ENCODE measurements at regions not wholly inside any gene's neighbourhood (a gene's known extent, or its start where the extent isn't known, plus 50 kb on each side); places are given as distances from the start of the nearest gene placed in this dataset.

- no peaks in the 10 kb centered on the region for H3K9me3 ChIP-seq (ENCODE audit: control insufficient read depth in 1 of 2, insufficient read depth in 1 of 2, low read length in 2 of 2)
- H3K4me3 Mint-ChIP-seq: no peak overlapping the region
- no peaks in the 10 kb centered on the region for H3K9me3 Mint-ChIP-seq
- DNase-seq (no peak), ATAC-seq (ENCODE audit: poor library complexity) (no peak)
- H3K36me3 Mint-ChIP-seq (ENCODE audit: low read depth): no peaks in the 10 kb centered on the region
- H3K4me3 ChIP-seq (ENCODE audit: low read length): no peak overlapping the region
- no peak overlapping the region for H3K27ac Mint-ChIP-seq
- TF ChIP-seq CTCF (IDR thresholded peaks at IDR 0.05): no peak
- no peaks in the 10 kb centered on the region for H3K4me1 ChIP-seq (ENCODE audit: insufficient read depth, low read length)
- H3K27ac ChIP-seq (ENCODE audit: low read depth in 1 of 2, low read length in 2 of 2): no peak overlapping the region
- CTCF ChIA-PET: no interaction called here
- H3K27me3 ChIP-seq (ENCODE audit: control insufficient read depth in 1 of 2, insufficient read depth in 2 of 2, low read length in 2 of 2): peaks cover 11 to 28% of the 10 kb centered on the region in 2 experiments
- H3K27me3 Mint-ChIP-seq: peaks cover 64% of the 10 kb centered on the region
- no peaks in the 10 kb centered on the region for H3K4me1 Mint-ChIP-seq (ENCODE audit: low read depth)
- no peaks in the 10 kb centered on the region for H3K36me3 ChIP-seq (ENCODE audit: insufficient read depth, low read length)
- intact Hi-C loops (cut with DNase I, micrococcal nuclease): no loop called here
- POLR2A ChIA-PET: no interaction called here
Observed at GRCh38 chr15:79167776-79168175, 77.2 kb upstream of the RASGRF1 start.

- CTCF ChIA-PET: no interaction called here
Observed at GRCh38 chr15:79166311-79166955, 75.9 kb upstream of the RASGRF1 start.

GRCh38 chr15:79164465-79164864 is 73.9 kb upstream of the RASGRF1 start:
- H3K9me3 ChIP-seq (ENCODE audit: control insufficient read depth in 1 of 2, insufficient read depth in 1 of 2, low read length in 2 of 2): no peaks in the 10 kb centered on the region

More at GRCh38 chr15:79166311-79166955, 75.9 kb upstream of the RASGRF1 start:
- H3K36me3 Mint-ChIP-seq (ENCODE audit: low read depth): no peaks in the 10 kb centered on the region
- H3K27ac Mint-ChIP-seq: no peak overlapping the region
- Histone ChIP-seq H3K4me1 (ENCODE audit: insufficient read depth, low read length) (no peaks in the 10 kb centered on the region), H3K27me3 (ENCODE audit: control insufficient read depth in 1 of 2, insufficient read depth in 2 of 2, low read length in 2 of 2) (peaks cover 11 to 16% of the 10 kb centered on the region in 2 experiments), H3K36me3 (ENCODE audit: insufficient read depth, low read length) (no peaks in the 10 kb centered on the region), H3K9me3 (ENCODE audit: control insufficient read depth in 1 of 2, insufficient read depth in 1 of 2, low read length in 2 of 2) (no peaks in the 10 kb centered on the region), H3K4me3 (ENCODE audit: low read length) (no peak overlapping the region), H3K27ac (ENCODE audit: low read depth in 1 of 2, low read length in 2 of 2) (no peak overlapping the region)
- intact Hi-C loops (cut with DNase I, micrococcal nuclease): no loop called here
- DNase-seq (no peak), ATAC-seq (ENCODE audit: poor library complexity) (no peak)
- no peak overlapping the region for H3K4me3 Mint-ChIP-seq
- TF ChIP-seq CTCF (IDR thresholded peaks at IDR 0.05): no peak
- H3K4me1 Mint-ChIP-seq (ENCODE audit: low read depth): no peaks in the 10 kb centered on the region
- POLR2A ChIA-PET: no interaction called here
- no peaks in the 10 kb centered on the region for H3K9me3 Mint-ChIP-seq
- H3K27me3 Mint-ChIP-seq: peaks cover 53% of the 10 kb centered on the region

More at GRCh38 chr15:79164465-79164864, 73.9 kb upstream of the RASGRF1 start:
- Mint-ChIP-seq H3K9me3 (no peaks in the 10 kb centered on the region), H3K27me3 (peaks cover 43% of the 10 kb centered on the region), H3K4me1 (ENCODE audit: low read depth) (no peaks in the 10 kb centered on the region), H3K36me3 (ENCODE audit: low read depth) (no peaks in the 10 kb centered on the region), H3K4me3 (no peak overlapping the region), H3K27ac (no peak overlapping the region)
- no peak for TF ChIP-seq CTCF (IDR thresholded peaks at IDR 0.05)
- POLR2A ChIA-PET: no interaction called here
- DNase-seq (no peak), ATAC-seq (ENCODE audit: poor library complexity) (no peak)
- Histone ChIP-seq H3K36me3 (ENCODE audit: insufficient read depth, low read length) (no peaks in the 10 kb centered on the region), H3K27me3 (ENCODE audit: control insufficient read depth in 1 of 2, insufficient read depth in 2 of 2, low read length in 2 of 2) (peaks cover 4 to 11% of the 10 kb centered on the region in 2 experiments), H3K4me3 (ENCODE audit: low read length) (no peak overlapping the region), H3K4me1 (ENCODE audit: insufficient read depth, low read length) (no peaks in the 10 kb centered on the region), H3K27ac (ENCODE audit: low read depth in 1 of 2, low read length in 2 of 2) (no peak overlapping the region)
- CTCF ChIA-PET: interaction anchor here (1.0 kb wide), 1 partner anchor 20 kb away, joined by 3 read pairs; no protein-coding TSS in a partner anchor
- intact Hi-C loops (cut with DNase I, micrococcal nuclease): no loop called here

All from CD4-positive, alpha-beta T cell (primary cell).